ENCODE measurements at regions not wholly inside any gene's neighbourhood (a gene's known extent, or its start where the extent isn't known, plus 50 kb on each side); places are given as distances from the start of the nearest gene placed in this dataset.

DNA sequence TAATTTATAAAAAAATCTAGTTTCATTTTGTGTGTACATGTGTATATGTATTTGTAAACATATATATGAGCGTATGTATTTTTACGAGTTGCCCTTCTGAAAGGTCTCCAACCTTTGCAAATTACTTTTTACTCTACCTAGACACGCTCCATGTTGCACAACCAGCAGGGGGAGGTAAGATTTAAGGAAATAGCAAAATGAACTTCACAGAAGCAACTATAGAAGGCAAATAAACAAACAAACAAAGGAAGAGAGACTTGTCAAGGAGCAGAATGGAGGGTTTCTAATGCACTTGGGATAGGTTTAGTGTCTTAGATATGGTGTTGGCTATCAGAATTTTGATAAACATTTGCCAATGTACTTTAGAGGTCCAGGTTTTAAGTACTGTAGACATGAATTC is 820.5 kb upstream of the POU3F3 start:
- H3K36me3 ChIP-seq (ENCODE audit: control insufficient read depth in 2 of 4, insufficient read depth in 4 of 4, low read length in 3 of 4): no peaks in the 10 kb centered on the region
- H3K4me2 ChIP-seq (ENCODE audit: insufficient read depth in 1 of 2, low read depth in 2 of 2, low read length in 2 of 2): no peak overlapping the region
- H2BK120ac ChIP-seq (replicated peaks; ENCODE audit: low read depth, low read length): no peak overlapping the region
- H2AFZ ChIP-seq (ENCODE audit: low read length): no peak overlapping the region
- H3K4me1 ChIP-seq (replicated peaks in 1 of 4; ENCODE audit: control insufficient read depth in 3 of 4, insufficient read depth in 4 of 4, low read length in 3 of 4): no peaks in the 10 kb centered on the region
- WGBS, 2 experiments (ENCODE audit: extremely low coverage in 1 of 2, insufficient coverage in 1 of 2, insufficient read length in 1 of 2, insufficient replicate concordance in 2 of 2, low coverage in 1 of 2, low lambda C conversion rate in 2 of 2, missing lambda C conversion rate in 1 of 2): 72% methylated on average over 3 of the region's 3 CpGs; no CpG with 5 or more reads in 1 of the 2 experiments
- no peaks in the 10 kb centered on the region for H3K79me1 ChIP-seq (ENCODE audit: low read depth, low read length)
- no peak overlapping the region for H2BK15ac ChIP-seq (ENCODE audit: low read length)
- no peak overlapping the region for H3K27ac ChIP-seq (ENCODE audit: low read depth, low read length)
- H3K23me2 ChIP-seq (ENCODE audit: low read depth, low read length): no peaks in the 10 kb centered on the region
- H3K14ac ChIP-seq (ENCODE audit: insufficient read length): no peak overlapping the region
- H3K23ac ChIP-seq (ENCODE audit: insufficient read length): no peak overlapping the region
- H3K9me3 ChIP-seq (ENCODE audit: insufficient read depth in 2 of 2, low read depth in 1 of 2, low read length in 1 of 2): no peaks in the 10 kb centered on the region
- H3K9ac ChIP-seq (replicated peaks in 1 of 4; ENCODE audit: extremely low read depth in 1 of 4, low read depth in 3 of 4, low read length in 3 of 4): no peak overlapping the region
- H4K5ac ChIP-seq (ENCODE audit: insufficient read length, low read depth, low read length): no peak overlapping the region
- DNase-seq (ENCODE audit: low read depth in 1 of 2, low spot score in 2 of 2) (no peak), FAIRE-seq (peak; percentile 7)
- H3K18ac ChIP-seq (ENCODE audit: extremely low read depth, low read length): no peak overlapping the region
- H4K8ac ChIP-seq (ENCODE audit: extremely low read depth, insufficient read depth, low read length): no peak overlapping the region
- no peaks in the 10 kb centered on the region for H4K20me1 ChIP-seq (replicated peaks in 1 of 2; ENCODE audit: control insufficient read depth in 1 of 2, insufficient read depth in 2 of 2, low read length in 2 of 2)
- H2BK20ac ChIP-seq (ENCODE audit: low read length): no peak overlapping the region
- H2AK5ac ChIP-seq (ENCODE audit: low read depth, low read length): no peak overlapping the region
- H3K4ac ChIP-seq (replicated peaks; ENCODE audit: insufficient read length, low read depth, low read length): no peak overlapping the region
- no peaks in the 10 kb centered on the region for H3K79me2 ChIP-seq (ENCODE audit: control insufficient read depth in 1 of 2, insufficient read depth in 2 of 2, low read length in 2 of 2)
- ChIA-PET CTCF (ENCODE audit: partially characterized antibody) (interaction anchor here (0.6 to 1.5 kb wide), 4 partner anchors 156 to 771 kb away, joined by 3 read pairs; no protein-coding TSS in a partner anchor), POLR2A (ENCODE audit: partially characterized antibody) (no interaction called here)
- H3K56ac ChIP-seq (replicated peaks; ENCODE audit: insufficient read length, low read depth, low read length): no peak overlapping the region
- H4K91ac ChIP-seq (replicated peaks; ENCODE audit: insufficient read length, low read length): no peak overlapping the region
- no peak overlapping the region for H2BK12ac ChIP-seq (ENCODE audit: low read depth, low read length)
- no peak overlapping the region for H3K4me3 ChIP-seq (ENCODE audit: extremely low read depth in 1 of 4, insufficient read depth in 2 of 4, low read depth in 3 of 4, low read length in 4 of 4)
- no peaks in the 10 kb centered on the region for H3K27me3 ChIP-seq (replicated peaks in 1 of 4; ENCODE audit: control insufficient read depth in 3 of 4, extremely low read depth in 1 of 4, insufficient read depth in 3 of 4, low read length in 3 of 4)
- no peak overlapping the region for H2BK5ac ChIP-seq (ENCODE audit: low read depth, low read length)
- TF ChIP-seq PHF8 (conservative IDR thresholded peaks at IDR 0.05; ENCODE audit: low read depth, low read length): no peak
- peak; percentile 85 to 87 for TF ChIP-seq RAD21 (IDR thresholded peaks at IDR 0.05 in 1 of 2, conservative IDR thresholded peaks at IDR 0.05 in 1 of 2; ENCODE audit: low read depth in 2 of 2, low read length in 2 of 2)
- TF ChIP-seq SP4 (IDR thresholded peaks at IDR 0.05; ENCODE audit: low read length): no peak
- no peak for TF ChIP-seq YY1 (IDR thresholded peaks at IDR 0.05; ENCODE audit: low read depth, low read length)
- no peak for TF ChIP-seq TEAD4 (IDR thresholded peaks at IDR 0.05; ENCODE audit: low read depth, low read length)
- TF ChIP-seq, protein P1, sequence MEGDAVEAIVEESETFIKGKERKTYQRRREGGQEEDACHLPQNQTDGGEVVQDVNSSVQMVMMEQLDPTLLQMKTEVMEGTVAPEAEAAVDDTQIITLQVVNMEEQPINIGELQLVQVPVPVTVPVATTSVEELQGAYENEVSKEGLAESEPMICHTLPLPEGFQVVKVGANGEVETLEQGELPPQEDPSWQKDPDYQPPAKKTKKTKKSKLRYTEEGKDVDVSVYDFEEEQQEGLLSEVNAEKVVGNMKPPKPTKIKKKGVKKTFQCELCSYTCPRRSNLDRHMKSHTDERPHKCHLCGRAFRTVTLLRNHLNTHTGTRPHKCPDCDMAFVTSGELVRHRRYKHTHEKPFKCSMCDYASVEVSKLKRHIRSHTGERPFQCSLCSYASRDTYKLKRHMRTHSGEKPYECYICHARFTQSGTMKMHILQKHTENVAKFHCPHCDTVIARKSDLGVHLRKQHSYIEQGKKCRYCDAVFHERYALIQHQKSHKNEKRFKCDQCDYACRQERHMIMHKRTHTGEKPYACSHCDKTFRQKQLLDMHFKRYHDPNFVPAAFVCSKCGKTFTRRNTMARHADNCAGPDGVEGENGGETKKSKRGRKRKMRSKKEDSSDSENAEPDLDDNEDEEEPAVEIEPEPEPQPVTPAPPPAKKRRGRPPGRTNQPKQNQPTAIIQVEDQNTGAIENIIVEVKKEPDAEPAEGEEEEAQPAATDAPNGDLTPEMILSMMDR (IDR thresholded peaks at IDR 0.05; ENCODE audit: control extremely low read depth in 1 of 3, insufficient read depth in 1 of 3, low read depth in 1 of 3, low read length in 3 of 3): peak in 2 of 3 experiments; percentile 51; a peak in 2 of 4 replicates
- no peak for TF ChIP-seq KDM4A (IDR thresholded peaks at IDR 0.05; ENCODE audit: low read depth, low read length, severe bottlenecking)
- no peak for TF ChIP-seq SIRT6 (IDR thresholded peaks at IDR 0.05; ENCODE audit: low read length)
- TF ChIP-seq BACH1 (IDR thresholded peaks at IDR 0.05; ENCODE audit: low read length): no peak
- no peak for TF ChIP-seq NRF1 (IDR thresholded peaks at IDR 0.05; ENCODE audit: low read depth, low read length)
- 0 out of 2 replicates have a peak, but pooled peaks have one; percentile 40 for TF ChIP-seq CEBPB (IDR thresholded peaks at IDR 0.05; ENCODE audit: low read depth, low read length)
- TF ChIP-seq EGR1 (IDR thresholded peaks at IDR 0.05; ENCODE audit: borderline replicate concordance, low read depth, low read length): no peak
- TF ChIP-seq CTBP2 (IDR thresholded peaks at IDR 0.05; ENCODE audit: borderline replicate concordance, insufficient read depth, insufficient read length, low read length): no peak

Data from H1 (cell line).